NCI-H128 (cell line): ENCODE measurements at regions not wholly inside any gene's neighbourhood (a gene's known extent, or its start where the extent isn't known, plus 50 kb on each side); places are given as distances from the start of the nearest gene placed in this dataset.
"Not testable (repeated sequence)": the region's sequence is repeated elsewhere in the genome, so short reads cannot be mapped to it uniquely, and the experiment has no call there.

Source experiments
- DNase-seq: peaks from one replicate; lab custom pipeline; 2025; ENCODE audit not compliant: unreplicated experiment; lab: John Stamatoyannopoulos, UW

DNA sequence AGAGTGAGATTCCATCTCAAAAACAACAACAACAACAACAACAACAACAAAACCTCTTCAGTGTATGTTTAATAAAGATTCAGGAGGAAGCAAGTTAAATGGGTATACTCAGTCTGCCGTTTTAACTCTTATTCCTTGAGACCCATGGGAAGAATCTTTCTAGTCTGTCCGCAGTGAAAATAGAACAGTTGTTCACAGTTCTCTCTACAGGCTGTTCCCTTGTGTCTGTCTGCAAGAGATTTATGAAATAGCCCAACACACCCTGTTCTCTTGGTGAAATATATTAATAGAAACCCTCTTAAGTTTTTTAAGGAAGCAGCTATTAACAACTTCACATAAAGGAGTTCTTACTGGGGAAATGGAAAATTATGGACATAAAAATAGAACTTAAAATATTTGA is 682.2 kb upstream of the RAG2 start:
- DNase-seq = no peak

DNA sequence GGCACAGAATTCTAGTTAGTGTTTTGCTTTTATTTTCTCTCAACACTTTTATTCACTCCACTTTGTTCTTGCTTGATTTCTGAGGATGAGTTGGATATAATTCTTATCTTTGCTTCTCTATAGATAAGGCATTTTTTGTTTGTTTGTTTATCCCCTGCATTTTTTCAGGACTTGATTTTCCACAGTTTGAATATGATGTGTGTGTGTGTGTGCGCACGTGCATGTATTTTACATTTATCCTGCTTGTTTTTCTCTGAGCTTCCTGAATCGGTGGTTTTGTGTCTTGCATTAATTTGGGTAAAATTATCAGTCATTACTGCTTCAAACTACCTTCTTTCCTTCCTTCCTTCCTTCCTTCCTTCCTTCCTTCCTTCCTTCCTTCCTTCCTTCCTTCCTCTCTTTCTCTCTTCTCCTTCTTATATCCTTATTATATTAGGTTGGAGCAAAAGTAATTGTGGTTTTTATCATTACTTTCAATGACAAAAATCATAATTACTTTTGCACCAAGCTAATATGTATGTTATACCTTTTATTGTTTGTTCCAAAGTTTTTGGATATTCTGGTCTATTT is 679.9 kb upstream of the RAG2 start:
- no peak for DNase-seq

DNA sequence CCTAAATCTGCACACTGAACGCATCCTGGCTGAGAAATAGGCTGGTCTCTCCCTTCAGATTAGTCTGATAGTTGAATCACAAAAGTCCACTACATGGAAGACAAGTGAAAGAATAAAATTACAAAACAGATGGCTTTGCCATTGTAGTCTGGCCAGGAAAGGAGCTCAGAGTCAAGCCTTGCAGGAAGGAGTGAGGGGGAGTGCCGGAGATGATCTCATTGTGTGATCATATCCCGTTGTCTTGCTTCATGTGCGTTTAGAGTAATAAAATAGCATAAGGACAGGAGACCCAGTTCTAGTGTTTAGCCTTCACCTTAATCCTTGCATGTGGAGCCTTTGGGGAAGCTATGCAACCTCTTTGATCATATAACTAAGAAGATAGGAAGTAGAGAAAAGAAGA is 666.7 kb upstream of the RAG2 start:
- no peak for DNase-seq

DNA sequence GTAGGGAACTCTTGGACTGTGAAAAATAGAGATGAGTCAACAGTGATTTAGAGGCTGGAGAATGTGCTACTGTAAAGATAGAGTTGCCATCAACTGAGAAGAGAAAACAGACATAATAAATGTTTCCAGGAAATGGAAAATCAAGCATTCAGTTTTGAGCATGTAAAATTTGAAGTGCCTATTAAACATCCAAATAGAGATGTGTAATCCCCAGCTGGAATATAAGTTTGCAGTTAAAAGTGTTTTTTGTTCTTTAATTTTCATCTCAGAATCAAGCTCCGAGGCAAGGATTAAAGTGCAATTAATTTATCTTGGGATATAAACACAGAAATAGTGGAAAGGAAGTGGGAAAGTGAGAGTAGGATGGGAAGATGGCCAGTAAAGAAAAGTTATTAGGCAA is 666.0 kb upstream of the RAG2 start:
- no peak for DNase-seq

DNA sequence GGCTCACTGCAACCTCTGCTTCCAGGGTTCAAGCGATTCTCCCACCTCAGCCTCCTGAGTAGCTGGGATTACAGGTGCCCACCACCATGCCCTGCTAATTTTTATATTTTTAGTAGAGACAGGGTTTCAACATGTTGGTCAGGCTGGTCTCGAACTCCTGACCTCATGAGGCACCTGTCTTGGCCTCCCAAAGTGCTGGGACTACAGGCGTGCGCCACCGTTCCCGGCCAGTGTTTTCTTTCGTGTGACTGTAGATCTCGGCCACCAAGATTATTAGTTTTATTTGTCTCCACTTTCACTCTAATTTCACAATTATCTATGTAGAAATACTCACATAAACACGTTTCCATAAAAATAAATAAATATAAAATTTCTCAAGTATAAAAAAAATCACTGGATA is 665.4 kb upstream of the RAG2 start:
- not testable (repeated sequence) for DNase-seq

DNA sequence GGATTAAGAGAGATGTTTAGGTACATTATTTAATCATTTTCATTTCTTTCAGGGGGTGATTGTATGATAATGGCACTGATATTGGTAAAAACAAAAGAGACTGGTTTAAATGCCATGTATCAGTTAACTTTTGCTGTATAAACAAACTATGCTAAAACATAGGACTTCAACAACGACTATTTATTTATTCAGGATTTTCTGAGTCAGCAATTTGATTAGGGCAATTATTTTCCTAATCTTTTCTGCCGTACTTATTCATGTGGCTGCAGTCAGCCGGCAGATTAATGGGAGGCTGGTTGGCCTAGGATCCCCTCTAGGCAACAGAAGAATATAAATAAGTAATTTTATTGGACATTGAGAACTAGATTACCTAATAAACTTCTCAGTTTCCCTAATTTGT is 661.7 kb upstream of the RAG2 start:
- no peak for DNase-seq

DNA sequence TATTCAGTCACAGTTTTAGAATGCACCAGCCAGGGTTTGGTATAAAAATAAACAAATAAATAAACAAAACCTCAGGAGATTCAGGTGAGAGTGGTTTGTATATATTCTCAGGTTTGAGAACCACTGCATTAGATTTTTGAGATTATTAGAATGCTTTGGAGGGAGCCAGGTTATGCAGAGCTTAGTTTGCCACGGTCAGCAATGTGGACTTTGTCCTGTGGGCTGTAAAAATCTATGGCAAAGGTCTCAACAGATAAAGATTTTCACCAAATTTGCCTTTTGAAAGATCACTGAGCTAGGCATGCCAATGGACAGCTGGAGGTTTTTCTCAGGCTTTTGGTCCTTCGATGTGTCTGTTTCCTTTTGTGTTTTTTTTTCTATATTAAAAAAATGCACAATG is 650.1 kb upstream of the RAG2 start:
- no peak for DNase-seq

DNA sequence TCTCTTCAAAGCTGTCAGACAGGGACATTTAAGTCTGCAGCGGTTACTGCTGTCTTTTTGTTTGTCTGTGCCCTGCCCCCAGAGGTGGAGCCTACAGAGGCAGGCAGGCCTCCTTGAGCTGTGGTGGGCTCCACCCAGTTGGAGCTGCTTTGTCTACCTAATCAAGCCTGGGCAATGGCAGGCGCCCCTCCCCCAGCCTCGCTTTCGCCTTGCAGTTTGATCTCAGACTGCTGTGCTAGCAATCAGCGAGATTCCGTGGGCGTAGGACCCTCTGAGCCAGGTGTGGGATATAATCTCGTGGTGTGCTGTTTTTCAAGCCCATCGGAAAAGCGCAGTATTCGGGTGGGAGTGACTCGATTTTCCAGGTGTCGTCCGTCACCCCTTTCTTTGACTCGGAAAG is 648.1 kb upstream of the RAG2 start:
- not testable (repeated sequence) for DNase-seq

DNA sequence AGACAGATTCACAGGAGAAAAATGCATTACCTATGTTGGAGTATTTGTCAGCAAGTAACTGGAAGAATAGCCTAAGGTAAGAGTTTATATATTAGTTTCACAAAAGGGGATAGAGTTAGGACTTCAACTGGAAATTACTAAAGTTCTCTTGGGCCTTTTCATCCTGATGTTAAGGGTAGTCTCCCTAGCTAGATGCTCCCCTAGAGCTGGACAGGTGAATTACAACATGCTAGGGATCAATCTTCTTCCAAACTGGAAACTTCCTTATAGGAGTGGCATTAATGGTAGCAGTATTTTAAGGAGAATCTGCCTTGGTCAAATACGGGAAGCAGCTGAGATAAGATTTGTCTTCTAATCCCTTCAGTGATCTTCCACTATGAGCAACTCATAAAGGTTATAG is 632.8 kb upstream of the RAG2 start:
- DNase-seq = no peak

DNA sequence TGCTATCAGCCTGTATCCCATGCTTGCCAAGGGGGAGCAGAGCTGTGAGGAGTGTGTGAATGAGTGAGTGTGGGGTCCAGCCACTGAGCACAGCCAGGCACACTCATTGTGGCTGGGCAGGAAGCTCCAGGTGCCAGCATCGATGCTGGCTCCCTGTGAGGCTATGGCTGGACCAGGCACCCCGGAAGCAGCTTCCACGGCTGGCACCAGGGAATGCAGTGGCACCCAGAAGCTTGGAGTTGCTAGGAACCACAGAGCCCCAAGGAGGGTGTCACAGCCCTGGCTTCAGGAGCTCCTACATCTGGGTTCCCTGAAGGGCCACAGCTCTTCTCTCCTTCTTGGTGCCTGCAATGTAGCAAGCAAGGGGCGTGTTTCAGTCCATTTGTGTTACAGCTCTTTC is 625.9 kb upstream of the RAG2 start:
- DNase-seq = no peak

DNA sequence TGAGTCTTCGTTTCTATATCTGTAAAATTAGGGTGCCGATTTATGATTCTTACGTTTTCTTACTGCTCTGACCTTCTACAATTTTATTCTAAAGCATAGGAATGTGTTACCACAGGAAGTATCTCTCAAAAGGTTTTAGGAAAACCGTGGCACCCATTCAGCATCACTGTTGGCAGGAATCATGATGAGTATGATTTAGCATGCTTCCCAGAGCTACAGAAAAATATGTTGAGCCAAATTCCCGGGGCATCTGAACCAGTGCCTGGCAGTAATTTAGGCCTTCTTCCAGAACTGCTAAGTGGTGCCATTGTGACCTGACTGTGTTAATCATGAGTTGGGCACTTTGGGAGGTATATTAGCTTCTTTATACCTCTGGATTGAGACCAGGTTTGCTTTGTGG is 605.0 kb upstream of the RAG2 start:
- no peak for DNase-seq

DNA sequence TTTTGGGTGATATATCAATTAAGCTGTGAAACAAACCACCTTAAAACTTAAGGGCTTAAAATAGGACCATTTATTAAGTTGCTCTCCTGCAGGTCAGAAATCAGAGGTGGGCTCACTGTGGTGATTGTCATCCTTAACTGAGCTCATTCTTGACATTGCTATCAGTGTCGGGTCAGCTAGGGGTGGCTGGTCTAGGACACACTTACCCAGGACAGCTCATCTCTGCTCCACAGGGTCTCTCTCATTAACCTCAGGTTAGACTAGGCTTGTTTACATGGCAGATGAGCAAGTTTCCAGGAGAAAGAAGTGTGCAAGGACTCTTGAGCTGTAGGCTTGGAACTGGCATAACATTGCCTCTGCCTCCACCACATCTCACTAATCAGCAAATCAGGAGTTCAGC is 601.0 kb upstream of the RAG2 start:
- DNase-seq = no peak

DNA sequence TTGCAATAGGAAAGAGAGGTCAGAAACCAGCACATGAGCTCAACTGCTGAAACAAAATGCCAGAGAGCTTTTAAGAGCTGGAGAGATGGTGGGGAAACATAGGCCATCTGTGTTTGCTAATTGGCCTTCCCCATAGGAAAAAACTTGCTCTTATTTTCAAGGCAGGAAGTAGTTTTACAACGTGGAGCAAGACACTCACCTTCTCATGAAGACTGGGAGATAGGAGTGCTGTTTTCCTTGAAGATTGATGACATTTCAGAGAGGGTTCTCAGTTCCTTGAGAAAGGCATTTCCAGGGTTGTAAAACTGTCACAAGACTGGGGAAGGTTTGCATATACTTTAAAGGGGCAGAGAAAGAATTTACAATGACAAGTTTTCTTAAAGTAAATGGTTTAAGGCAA is 586.3 kb upstream of the RAG2 start:
- no peak for DNase-seq

DNA sequence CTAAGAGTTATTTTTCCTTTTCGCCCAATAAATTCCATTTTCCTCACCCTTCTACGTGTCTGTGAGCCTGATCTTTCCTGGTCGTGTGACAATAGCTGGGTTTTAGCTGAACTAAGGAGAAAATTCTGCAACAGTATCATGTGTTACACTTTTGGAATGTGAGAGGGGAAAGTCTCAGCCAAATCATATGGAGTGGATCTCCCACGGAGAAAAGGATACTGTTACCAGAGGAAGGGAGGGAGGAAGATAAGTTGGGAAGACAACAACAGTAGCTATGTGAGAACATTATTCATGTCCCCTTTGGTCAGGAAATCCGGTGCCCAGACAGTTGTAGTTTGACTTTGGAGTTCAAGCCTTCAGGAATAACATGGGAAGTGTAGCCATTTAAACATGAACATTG is 584.0 kb upstream of the RAG2 start:
- DNase-seq = no peak

DNA sequence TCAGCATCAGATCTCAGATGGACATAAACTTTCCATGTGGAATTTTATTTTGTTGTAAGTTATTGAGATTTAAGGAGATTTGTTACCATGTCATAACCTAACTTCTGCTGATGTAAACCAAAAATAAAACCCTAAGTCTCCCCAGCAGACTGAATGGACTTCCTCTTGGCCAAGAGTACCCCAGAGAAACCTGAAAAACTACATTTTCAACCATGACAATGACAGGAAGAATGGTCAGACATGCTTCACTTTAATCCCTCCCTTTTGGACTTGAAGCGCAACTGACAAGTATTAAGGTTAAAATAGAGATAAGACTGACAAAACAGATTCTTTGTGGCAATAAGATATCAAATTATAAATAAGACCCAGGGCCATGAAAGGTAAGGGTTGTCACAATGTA is 579.7 kb upstream of the RAG2 start:
- no peak for DNase-seq

DNA sequence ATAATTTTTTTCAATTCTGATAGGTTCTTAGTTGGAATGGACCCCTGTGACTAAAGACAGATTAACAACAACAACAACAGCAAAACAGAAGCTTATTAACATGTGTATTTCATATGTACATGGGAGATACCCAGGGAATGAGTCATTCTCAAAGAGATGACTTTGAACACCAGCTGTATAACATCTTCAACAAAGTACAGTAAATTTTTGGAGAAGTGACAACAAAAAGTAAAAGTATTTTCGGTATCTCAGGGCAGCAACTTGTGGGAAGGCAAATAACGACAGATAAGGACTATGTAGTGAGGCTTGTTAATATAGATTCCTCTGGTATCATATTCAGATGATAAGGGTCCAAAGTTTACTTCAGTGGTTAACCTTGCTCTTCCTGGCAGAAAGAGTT is 573.4 kb upstream of the RAG2 start:
- DNase-seq = no peak

DNA sequence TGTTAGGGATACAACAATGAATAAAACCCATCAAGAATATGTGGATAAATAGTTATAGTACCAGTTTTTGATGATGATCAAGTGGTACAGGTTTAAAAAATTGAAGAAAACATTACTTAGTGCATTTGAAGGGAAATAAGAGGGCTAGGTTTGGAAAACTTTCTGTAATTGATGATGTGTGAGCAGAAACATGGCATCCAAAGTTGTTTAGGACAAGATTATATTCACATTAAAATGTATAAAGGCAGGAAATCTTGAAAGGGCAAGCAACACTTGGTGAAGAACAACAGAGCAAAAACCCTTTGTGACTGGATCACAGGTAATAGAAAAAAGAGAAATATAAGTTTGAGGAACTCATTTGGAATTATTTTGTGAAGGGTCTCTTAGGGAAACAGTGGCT is 572.3 kb upstream of the RAG2 start:
- DNase-seq = no peak

DNA sequence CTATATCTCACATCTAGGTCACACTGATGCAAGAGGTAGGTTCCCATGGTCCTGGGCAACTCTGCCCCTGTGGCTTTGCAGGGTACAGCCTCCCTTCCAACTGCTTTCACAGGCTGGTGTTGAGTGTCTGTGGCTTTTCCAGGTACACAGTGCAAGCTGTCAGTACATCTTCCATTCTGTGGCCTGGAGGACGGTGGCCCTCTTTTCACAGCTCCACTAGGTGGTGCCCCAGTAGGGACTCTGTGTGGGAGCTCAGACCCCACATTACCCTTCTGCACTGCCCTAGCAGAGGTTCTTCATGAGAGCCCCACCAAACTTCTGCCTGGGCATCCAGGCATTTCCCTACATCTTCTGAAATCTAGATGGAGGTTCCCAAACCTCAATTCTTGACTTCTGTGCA is 547.4 kb upstream of the RAG2 start:
- not testable (repeated sequence) for DNase-seq

DNA sequence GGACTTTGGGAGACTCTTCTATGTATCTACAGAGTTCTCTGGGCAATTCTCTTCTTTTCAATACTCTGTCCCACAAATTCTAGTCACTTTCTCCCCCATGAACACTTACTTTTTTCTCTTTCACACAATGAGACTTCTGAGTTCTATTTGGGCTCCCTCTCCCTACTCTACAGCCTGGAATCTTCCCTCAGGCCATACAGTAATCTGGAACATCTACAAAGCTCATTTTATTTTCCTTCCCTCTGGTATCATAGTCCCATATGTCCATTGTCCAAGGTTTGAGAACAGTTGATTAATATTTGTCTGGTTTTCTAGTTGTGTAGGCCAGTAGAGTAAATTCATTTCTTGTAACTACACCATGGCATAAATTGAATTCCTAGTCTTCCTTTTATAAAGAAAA is 544.6 kb upstream of the RAG2 start:
- no peak for DNase-seq

DNA sequence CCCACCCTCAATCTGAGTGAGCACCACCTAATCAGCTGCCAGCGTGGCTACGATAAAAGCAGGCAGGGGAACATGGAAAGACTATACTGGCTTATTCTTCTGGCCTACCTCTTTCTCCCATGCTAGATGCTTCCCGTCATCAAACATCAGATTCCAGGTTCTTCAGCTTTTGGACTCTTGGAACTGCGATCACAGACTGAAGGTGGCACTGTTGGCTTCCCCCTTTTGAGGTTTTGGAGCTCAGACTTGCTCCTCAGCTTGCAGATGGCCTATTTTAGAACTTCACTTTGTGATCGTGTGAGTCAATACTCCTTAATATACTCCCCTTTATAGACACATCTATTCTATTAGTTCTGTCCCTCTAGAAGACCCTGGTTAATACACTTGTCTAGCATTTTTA is 543.7 kb upstream of the RAG2 start:
- DNase-seq = no peak

DNA sequence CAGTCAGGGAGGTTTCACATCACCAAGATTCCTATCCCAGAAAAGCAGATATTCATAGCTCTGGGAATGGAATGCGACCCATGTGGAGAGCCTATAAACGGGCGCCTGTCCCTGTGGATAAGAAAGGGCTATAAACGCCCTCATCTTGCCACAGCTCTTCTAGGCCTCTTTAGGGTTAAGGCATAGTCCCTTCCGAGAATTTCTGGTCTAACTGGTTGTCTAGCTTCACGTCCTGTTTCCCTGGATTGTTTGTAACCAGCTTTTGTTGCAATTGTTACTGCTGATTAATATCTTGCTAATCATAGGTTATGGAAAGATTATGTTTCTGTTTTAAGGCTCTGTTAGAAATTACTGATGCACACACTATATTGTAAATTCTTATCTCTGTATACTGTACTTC is 537.6 kb upstream of the RAG2 start:
- DNase-seq = not testable (repeated sequence)

DNA sequence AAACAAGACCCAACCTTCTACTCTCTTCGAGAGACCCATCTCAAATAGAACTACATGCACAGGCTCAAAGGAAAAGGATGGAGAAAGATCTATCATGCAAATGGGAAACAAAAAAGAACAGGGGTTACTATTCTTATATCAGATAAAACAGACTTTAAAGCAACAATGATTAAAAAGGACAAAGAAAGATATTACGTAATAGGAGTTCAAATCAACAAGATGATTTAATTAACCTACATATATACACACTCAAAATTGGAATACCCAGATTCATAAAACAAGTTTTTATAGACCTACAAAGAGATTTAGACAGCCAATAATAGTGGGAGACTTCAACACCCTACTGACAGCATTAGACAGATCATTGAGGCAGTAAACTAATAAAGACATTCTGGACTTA is 536.6 kb upstream of the RAG2 start:
- DNase-seq = no peak

DNA sequence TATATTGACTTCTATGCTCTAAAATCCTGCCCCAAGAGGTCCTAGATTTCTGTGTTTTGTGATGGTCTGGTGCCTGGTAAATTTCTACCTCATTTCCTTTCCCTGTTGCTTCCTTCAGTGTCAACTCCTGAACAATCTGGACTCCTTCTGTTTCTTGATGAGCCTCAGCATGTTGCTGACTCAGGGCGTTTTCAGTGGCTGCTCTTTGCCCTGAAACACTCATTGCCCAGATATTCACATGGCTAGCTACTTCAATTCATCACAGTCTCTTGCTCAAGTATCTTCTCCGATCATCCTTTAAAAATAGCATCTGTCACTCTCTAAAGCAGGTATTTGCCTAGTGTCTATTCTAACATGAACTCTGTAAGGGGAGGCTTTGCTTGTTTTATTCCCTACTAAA is 526.3 kb upstream of the RAG2 start:
- no peak for DNase-seq

DNA sequence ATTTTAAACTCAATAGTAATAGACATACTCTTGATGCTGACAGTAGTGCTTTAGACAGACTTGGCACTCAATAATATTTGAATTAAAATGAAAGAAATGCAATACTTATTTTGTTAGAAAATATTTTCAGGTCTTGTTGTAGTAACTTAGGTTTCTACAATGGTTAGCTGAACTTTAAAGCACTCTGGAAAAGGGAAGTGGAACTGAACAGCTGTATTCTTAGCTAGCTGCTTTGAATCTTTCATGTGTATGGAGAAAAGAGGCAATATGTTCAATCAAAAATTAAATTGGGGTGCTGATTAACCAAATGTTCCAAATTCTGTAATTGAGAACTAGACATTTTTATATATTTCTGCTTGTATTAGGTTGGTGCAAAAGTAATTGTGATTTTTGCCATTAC is 517.9 kb upstream of the RAG2 start:
- DNase-seq = no peak
